HCT116 (cell line): ENCODE measurements at regions not wholly inside any gene's neighbourhood (a gene's known extent, or its start where the extent isn't known, plus 50 kb on each side); places are given as distances from the start of the nearest gene placed in this dataset.

Experiments used
- ATAC-seq: fragments of 200-7000 bp; cut with Tn5 transposase; 2 replicates; pipeline ENCODE4 v1.9.1; 2020; ENCODE audit warnings: mild to moderate bottlenecking, moderate library complexity
- BruUV-seq: library from RNA; stranded (reverse); fragments of 400-500 nt; replicated peaks from 2 replicates; lab custom pipeline; 2021; lab: Mats Ljungman, UMichigan
- CTCF ChIA-PET: fragments of 300-600 bp; sonication (Branson Sonifier 250); formaldehyde crosslinking; loops from one replicate; lab custom pipeline; 2021; ENCODE audit warnings: antibody characterized with exemption; lab: Charles Lee
- POLR2A ChIA-PET: fragments of 300-600, 350-600 bp; sonication (Branson Sonifier 250); formaldehyde crosslinking; loops from one replicate; lab custom pipeline; 2021; ENCODE audit warnings: antibody characterized with exemption; lab: Charles Lee
- RAD21 ChIA-PET, 2 experiments: fragments of 300-600 bp; sonication (Branson Sonifier 250); formaldehyde crosslinking; loops; one replicate each; lab custom pipeline; 2023; ENCODE audit warnings: low total read pairs in 2 of 2; ENCODE audit not compliant: uncharacterized antibody in 2 of 2, unreplicated experiment in 2 of 2, low non-redundant PET in 1 of 2; lab: Charles Lee
- DNase-seq: peaks from one replicate; pipeline ENCODE4 v3.0.0-alpha.2; 2010; ENCODE audit warnings: low read depth, low spot score
- H2AFZ ChIP-seq: fragments of 200-600 bp; shearing (Covaris generic), sonication (generic); 2 replicates; pipeline ENCODE4 v1.6.1; 2017; ENCODE audit warnings: low read depth, mixed run types, mixed read lengths, antibody characterized with exemption, low read length; ENCODE audit not compliant: poor library complexity, severe bottlenecking
- H3K27ac ChIP-seq: 2 replicates; pipeline ENCODE4 v1.5.1; 2012; ENCODE audit warnings: low read depth, low read length
- H3K27me3 ChIP-seq: fragments of 200-600 bp; sonication (generic); 2 replicates; pipeline ENCODE4 v1.6.1; 2016; ENCODE audit warnings: mixed run types, low read length, mixed read lengths; ENCODE audit not compliant: insufficient read depth
- H3K36me3 ChIP-seq, 2 experiments: fragments of 200-500 bp in 1 of 2; fragments of 200-600 bp in 1 of 2; sonication (Bioruptor generic) in 1 of 2; sonication (generic) in 1 of 2; 2 replicates each; pipeline versions ENCODE4 v1.5.1 to v1.6.1; 2014 to 2016; ENCODE audit warnings: low read length in 2 of 2, inconsistent platforms in 1 of 2, mixed read lengths in 1 of 2, mixed run types in 1 of 2; ENCODE audit not compliant: insufficient read depth in 2 of 2, control insufficient read depth in 1 of 2
- H3K4me1 ChIP-seq, 2 experiments: fragments of 200-600 bp in 1 of 2; sonication (generic) in 1 of 2; 2 replicates each; pipeline versions ENCODE4 v1.5.1 to v1.6.1; 2012 to 2017; ENCODE audit warnings: low read length in 2 of 2, inconsistent platforms in 1 of 2, mild to moderate bottlenecking in 1 of 2, mixed read lengths in 1 of 2, mixed run types in 1 of 2, moderate library complexity in 1 of 2; ENCODE audit not compliant: insufficient read depth in 2 of 2, control insufficient read depth in 1 of 2
- H3K4me2 ChIP-seq: fragments of 200-600 bp; sonication (generic); 2 replicates; pipeline ENCODE4 v1.6.1; 2017; ENCODE audit warnings: mixed run types, low read length, mixed read lengths
- H3K4me3 ChIP-seq, 2 experiments: fragments of 200-600 bp in 1 of 2; sonication (generic) in 1 of 2; replicated peaks in 1 of 2; 2 replicates each; pipeline ENCODE4 v1.5.1; 2011 to 2016; ENCODE audit warnings: low read length in 2 of 2, control low read depth in 1 of 2, low read depth in 1 of 2, mild to moderate bottlenecking in 1 of 2, mixed read lengths in 1 of 2, mixed run types in 1 of 2
- H3K79me2 ChIP-seq: fragments of 200-600 bp; sonication (generic); 2 replicates; pipeline ENCODE4 v1.6.1; 2017; ENCODE audit warnings: mild to moderate bottlenecking, mixed run types, low read length, moderate library complexity, mixed read lengths; ENCODE audit not compliant: insufficient read depth
- H3K9ac ChIP-seq: fragments of 200-600 bp; sonication (generic); 2 replicates; pipeline ENCODE4 v1.6.1; 2016; ENCODE audit warnings: low read length, mixed read lengths
- H3K9me2 ChIP-seq: fragments of 200-600 bp; sonication (generic), shearing (Covaris generic); 2 replicates; pipeline ENCODE4 v1.6.1; 2017; ENCODE audit warnings: mixed run types, mild to moderate bottlenecking, moderate library complexity; ENCODE audit not compliant: insufficient read depth
- H3K9me3 ChIP-seq, 2 experiments: fragments of 200-500 bp in 1 of 2; fragments of 200-600 bp in 1 of 2; sonication (Bioruptor generic) in 1 of 2; sonication (generic) in 1 of 2; 2 replicates each; pipeline ENCODE4 v1.6.1; 2014 to 2017; ENCODE audit warnings: low read length in 2 of 2, mixed read lengths in 2 of 2, inconsistent platforms in 1 of 2, low read depth in 1 of 2, mild to moderate bottlenecking in 1 of 2, mixed run types in 1 of 2, moderate library complexity in 1 of 2; ENCODE audit not compliant: control insufficient read depth in 1 of 2, insufficient read depth in 1 of 2
- H4K20me1 ChIP-seq: fragments of 200-600 bp; sonication (generic), shearing (Covaris generic); 2 replicates; pipeline ENCODE4 v1.6.1; 2017; ENCODE audit warnings: mixed run types, mild to moderate bottlenecking, moderate library complexity; ENCODE audit not compliant: insufficient read depth
- CEBPB ChIP-seq: IDR thresholded peaks from 2 replicates; pipeline ENCODE4 v1.6.1; 2012; ENCODE audit warnings: low read depth
- ELF1 ChIP-seq: IDR thresholded peaks from 2 replicates; pipeline ENCODE4 v1.6.1; 2012; ENCODE audit warnings: low read depth, borderline replicate concordance
- EZH2phosphoT487 ChIP-seq: fragments of 200-600 bp; IDR thresholded peaks from 2 replicates; pipeline ENCODE4 v1.6.1; 2018; ENCODE audit warnings: antibody characterized with exemption, borderline replicate concordance
- FOSL1 ChIP-seq: IDR thresholded peaks from 2 replicates; pipeline ENCODE4 v1.6.1; 2012; ENCODE audit warnings: low read depth
- JUND ChIP-seq: IDR thresholded peaks from 2 replicates; pipeline ENCODE4 v1.6.1; 2012
- MAX ChIP-seq: IDR thresholded peaks from 2 replicates; pipeline ENCODE4 v1.6.1; 2012
- POLR2AphosphoS5 ChIP-seq: IDR thresholded peaks from 2 replicates; pipeline ENCODE4 v1.6.1; 2011; ENCODE audit warnings: mild to moderate bottlenecking, low read depth, low read length, moderate library complexity
- SP1 ChIP-seq: IDR thresholded peaks from 2 replicates; pipeline ENCODE4 v1.6.1; 2012; ENCODE audit warnings: low read depth
- SRF ChIP-seq: IDR thresholded peaks from 2 replicates; pipeline ENCODE4 v1.6.1; 2012; ENCODE audit warnings: low read depth
- TCF7L2 ChIP-seq: IDR thresholded peaks from 2 replicates; pipeline ENCODE4 v1.7.0; 2011; ENCODE audit warnings: borderline replicate concordance, inconsistent platforms; ENCODE audit not compliant: insufficient read depth, insufficient read length; ENCODE audit errors: extremely low read depth
- intact Hi-C: fragments of 100-400 bp; cut with micrococcal nuclease; formaldehyde crosslinking; loops from 2 replicates; pipeline ENCODE4 v1.10.0; 2022

- Histone ChIP-seq H2AFZ (peak overlapping the region; percentile 82), H3K79me2 (no peaks in the 10 kb centered on the region), H3K9ac (no peak overlapping the region), H3K4me3 (no peak overlapping the region; a peak in 1 of 4 replicates), H3K9me3 (no peaks in the 10 kb centered on the region), H3K27ac (no peak overlapping the region), H4K20me1 (no peaks in the 10 kb centered on the region), H3K9me2 (no peaks in the 10 kb centered on the region), H3K36me3 (no peaks in the 10 kb centered on the region), H3K4me2 (peak overlapping the region; percentile 49), H3K27me3 (no peaks in the 10 kb centered on the region), H3K4me1 (peaks cover 8 to 13% of the 10 kb centered on the region in 2 experiments; a peak in 3 of 4 replicates)
- DNase-seq (peak; percentile 16), ATAC-seq (peak; percentile 80)
- no TSS peak for BruUV-seq
- TF ChIP-seq JUND (peak; percentile 70), SRF (0 out of 2 replicates have a peak, but pooled peaks have one; percentile 20), SP1 (no peak), FOSL1 (peak; percentile 85)
- ChIA-PET POLR2A (no interaction called here), CTCF (no interaction called here), RAD21 (no interaction called here)
- intact Hi-C loops: no loop called here
These were observed 176.6 kb upstream of the PTPRK start for GRCh38 chr6:128696691-128697689.

- Histone ChIP-seq H3K79me2 (no peaks in the 10 kb centered on the region), H3K36me3 (no peaks in the 10 kb centered on the region), H3K9me3 (no peaks in the 10 kb centered on the region), H3K9me2 (no peaks in the 10 kb centered on the region), H2AFZ (peak overlapping the region; percentile 60), H3K9ac (no peak overlapping the region), H4K20me1 (no peaks in the 10 kb centered on the region), H3K27ac (no peak overlapping the region), H3K4me1 (peaks cover 8 to 13% of the 10 kb centered on the region in 2 experiments; a peak in 3 of 4 replicates), H3K4me2 (no peak overlapping the region), H3K4me3 (no peak overlapping the region), H3K27me3 (no peaks in the 10 kb centered on the region)
- CTCF ChIA-PET: no interaction called here
- RAD21 ChIA-PET: no interaction called here
- POLR2A ChIA-PET: no interaction called here
- DNase-seq (no peak), ATAC-seq (no peak)
- intact Hi-C loops: no loop called here
- BruUV-seq: no TSS peak
- TF ChIP-seq TCF7L2 (no peak), SP1 (no peak), MAX (no peak), CEBPB (no peak), POLR2AphosphoS5 (no peak), EZH2phosphoT487 (no peak), ELF1 (no peak), SRF (no peak)
These were observed 174.1 kb upstream of the PTPRK start for GRCh38 chr6:128694303-128695009.
